OCI-LY1 (cell line): ENCODE measurements at regions not wholly inside any gene's neighbourhood (a gene's known extent, or its start where the extent isn't known, plus 50 kb on each side); places are given as distances from the start of the nearest gene placed in this dataset.

Experiments used
- H2AFZ ChIP-seq: fragments of 200-600 bp; sonication (generic), shearing (Covaris generic); 2 replicates; pipeline ENCODE4 v1.6.0; 2014; ENCODE audit warnings: antibody characterized with exemption, mild to moderate bottlenecking, low read length
- H3F3A ChIP-seq: fragments of 200-600 bp; sonication (generic), shearing (Covaris generic); 2 replicates; pipeline ENCODE4 v1.6.0; 2014; ENCODE audit warnings: mild to moderate bottlenecking, antibody characterized with exemption, low read length, moderate library complexity; ENCODE audit not compliant: insufficient read depth
- H3K27ac ChIP-seq: fragments of 200-600 bp; sonication (generic); 2 replicates; pipeline ENCODE4 v1.5.1; 2014; ENCODE audit warnings: low read length, mixed run types, mild to moderate bottlenecking, low read depth; ENCODE audit not compliant: poor library complexity, severe bottlenecking
- H3K27me3 ChIP-seq: fragments of 200-600 bp; sonication (generic); 2 replicates; pipeline ENCODE4 v1.6.0; 2014; ENCODE audit warnings: antibody characterized with exemption, mild to moderate bottlenecking, low read length, moderate library complexity; ENCODE audit not compliant: insufficient read depth
- H3K36me3 ChIP-seq: fragments of 200-600 bp; sonication (generic); 2 replicates; pipeline ENCODE4 v1.6.1; 2014; ENCODE audit warnings: mild to moderate bottlenecking, antibody characterized with exemption, low read length, moderate library complexity, mixed read lengths; ENCODE audit not compliant: insufficient read depth
- H3K4me1 ChIP-seq: fragments of 200-600 bp; sonication (generic); 2 replicates; pipeline ENCODE4 v1.5.1; 2014; ENCODE audit warnings: mild to moderate bottlenecking, low read length, moderate library complexity; ENCODE audit not compliant: insufficient read depth, severe bottlenecking
- H3K4me2 ChIP-seq: fragments of 200-600 bp; sonication (generic), shearing (Covaris generic); 2 replicates; pipeline ENCODE4 v1.6.1; 2014; ENCODE audit warnings: low read length
- H3K4me3 ChIP-seq: fragments of 200-600 bp; sonication (generic); 2 replicates; pipeline ENCODE4 v1.5.1; 2014; ENCODE audit warnings: low read length, low read depth, mild to moderate bottlenecking, mixed read lengths; ENCODE audit not compliant: poor library complexity, severe bottlenecking
- H3K79me2 ChIP-seq: fragments of 200-600 bp; shearing (Covaris generic); 2 replicates; pipeline ENCODE4 v1.6.1; 2016; ENCODE audit warnings: mixed run types, low read length, mixed read lengths; ENCODE audit not compliant: insufficient read depth
- H3K9ac ChIP-seq: fragments of 200-600 bp; sonication (generic), shearing (Covaris generic); 2 replicates; pipeline ENCODE4 v1.6.1; 2014; ENCODE audit warnings: mild to moderate bottlenecking, low read length, mixed read lengths
- H3K9me2 ChIP-seq: fragments of 200-600 bp; sonication (generic), shearing (Covaris generic); 2 replicates; pipeline ENCODE4 v1.6.1; 2014; ENCODE audit warnings: low read depth, mild to moderate bottlenecking, low read length, mixed read lengths
- H3K9me3 ChIP-seq: fragments of 200-600 bp; shearing (Covaris generic); 2 replicates; pipeline ENCODE4 v1.6.1; 2014; ENCODE audit warnings: low read length, mixed read lengths
- H4K20me1 ChIP-seq: fragments of 200-600 bp; sonication (generic), shearing (Covaris generic); 2 replicates; pipeline ENCODE4 v1.6.0; 2016; ENCODE audit warnings: mild to moderate bottlenecking, low read length; ENCODE audit not compliant: insufficient read depth
- EZH2 ChIP-seq: fragments of 200-600 bp; sonication (generic), shearing (Covaris generic); IDR thresholded peaks from 2 replicates; pipeline ENCODE4 v1.8.0; 2017; ENCODE audit warnings: borderline replicate concordance, mixed run types, mild to moderate bottlenecking, antibody characterized with exemption, low read length, moderate library complexity, mixed read lengths
- TF ChIP-seq, protein P1 (sequence below): fragments of 200-600 bp; sonication (generic), shearing (Covaris generic); IDR thresholded peaks from 2 replicates; pipeline ENCODE4 v1.5.1; 2017; ENCODE audit warnings: mild to moderate bottlenecking, antibody characterized with exemption, low read length, moderate library complexity, mixed read lengths

DNA sequence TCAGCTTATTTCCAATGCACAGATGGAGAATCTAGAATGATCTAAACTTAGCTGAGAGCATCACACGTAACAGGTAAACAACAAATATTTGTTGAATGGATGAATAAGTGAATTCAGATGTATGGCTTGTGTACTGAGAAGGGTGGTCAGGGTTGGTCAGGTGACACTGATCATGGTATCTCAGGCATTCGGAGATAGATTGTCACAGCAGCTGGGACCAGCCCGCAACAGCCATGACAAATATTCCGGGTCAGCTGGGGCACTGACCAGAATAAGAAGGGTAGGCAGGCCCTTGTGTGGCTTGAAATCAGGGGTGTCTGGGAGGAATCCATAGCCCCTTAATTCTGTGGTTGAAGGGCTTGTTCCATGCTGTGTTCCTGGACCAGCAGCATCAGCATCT is 159.4 kb upstream of the ARX start:
- no peaks in the 10 kb centered on the region for H3K27me3 ChIP-seq
- TF ChIP-seq EZH2: no peak
- TF ChIP-seq, protein P1, sequence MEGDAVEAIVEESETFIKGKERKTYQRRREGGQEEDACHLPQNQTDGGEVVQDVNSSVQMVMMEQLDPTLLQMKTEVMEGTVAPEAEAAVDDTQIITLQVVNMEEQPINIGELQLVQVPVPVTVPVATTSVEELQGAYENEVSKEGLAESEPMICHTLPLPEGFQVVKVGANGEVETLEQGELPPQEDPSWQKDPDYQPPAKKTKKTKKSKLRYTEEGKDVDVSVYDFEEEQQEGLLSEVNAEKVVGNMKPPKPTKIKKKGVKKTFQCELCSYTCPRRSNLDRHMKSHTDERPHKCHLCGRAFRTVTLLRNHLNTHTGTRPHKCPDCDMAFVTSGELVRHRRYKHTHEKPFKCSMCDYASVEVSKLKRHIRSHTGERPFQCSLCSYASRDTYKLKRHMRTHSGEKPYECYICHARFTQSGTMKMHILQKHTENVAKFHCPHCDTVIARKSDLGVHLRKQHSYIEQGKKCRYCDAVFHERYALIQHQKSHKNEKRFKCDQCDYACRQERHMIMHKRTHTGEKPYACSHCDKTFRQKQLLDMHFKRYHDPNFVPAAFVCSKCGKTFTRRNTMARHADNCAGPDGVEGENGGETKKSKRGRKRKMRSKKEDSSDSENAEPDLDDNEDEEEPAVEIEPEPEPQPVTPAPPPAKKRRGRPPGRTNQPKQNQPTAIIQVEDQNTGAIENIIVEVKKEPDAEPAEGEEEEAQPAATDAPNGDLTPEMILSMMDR: no peak
- H3K4me2 ChIP-seq: no peak overlapping the region
- H3K4me1 ChIP-seq: no peaks in the 10 kb centered on the region
- H3K9me3 ChIP-seq: no peaks in the 10 kb centered on the region
- H3K27ac ChIP-seq: no peak overlapping the region
- H3K4me3 ChIP-seq: no peak overlapping the region
- no peaks in the 10 kb centered on the region for H3F3A ChIP-seq
- no peaks in the 10 kb centered on the region for H4K20me1 ChIP-seq
- no peak overlapping the region for H2AFZ ChIP-seq
- no peaks in the 10 kb centered on the region for H3K9me2 ChIP-seq
- no peaks in the 10 kb centered on the region for H3K36me3 ChIP-seq
- H3K9ac ChIP-seq: no peak overlapping the region
- H3K79me2 ChIP-seq: no peaks in the 10 kb centered on the region

- Histone ChIP-seq H3K27me3 (no peaks in the 10 kb centered on the region), H3K4me3 (no peak overlapping the region), H3K9me2 (no peaks in the 10 kb centered on the region), H3K36me3 (no peaks in the 10 kb centered on the region), H2AFZ (no peak overlapping the region), H3K79me2 (no peaks in the 10 kb centered on the region), H3K9ac (no peak overlapping the region), H3F3A (no peaks in the 10 kb centered on the region), H3K4me1 (no peaks in the 10 kb centered on the region), H3K27ac (no peak overlapping the region), H3K9me3 (no peaks in the 10 kb centered on the region), H3K4me2 (no peak overlapping the region), H4K20me1 (no peaks in the 10 kb centered on the region)
- TF ChIP-seq, protein P1: no peak
- TF ChIP-seq EZH2: no peak
Measured at GRCh38 chrX:25166546-25166945, 150.8 kb upstream of the ARX start.

DNA sequence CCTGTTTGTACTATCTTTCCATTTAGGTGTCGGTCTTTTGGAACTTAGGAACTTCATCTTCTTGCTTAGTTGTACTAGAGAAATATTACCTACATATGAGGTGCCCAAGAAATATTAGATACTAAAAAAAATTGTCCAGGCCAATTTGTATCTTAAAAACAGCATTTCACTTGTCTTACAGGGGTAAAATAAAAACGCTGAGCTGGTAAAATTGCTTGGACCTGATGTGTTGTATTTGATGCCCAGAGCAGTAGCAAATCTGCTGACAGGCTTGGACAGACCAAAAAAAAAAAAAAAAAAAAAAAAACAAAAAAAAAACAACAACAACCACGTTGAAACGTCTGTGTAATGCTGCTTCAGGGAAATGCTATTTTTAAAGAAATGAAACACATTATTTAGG is 150.4 kb upstream of the ARX start:
- no peaks in the 10 kb centered on the region for H3K4me1 ChIP-seq
- no peaks in the 10 kb centered on the region for H3K36me3 ChIP-seq
- no peak for TF ChIP-seq EZH2
- TF ChIP-seq, protein P1: no peak

More for the DNA sequence above, 150.4 kb upstream of the ARX start:
- Histone ChIP-seq H3K27me3 (no peaks in the 10 kb centered on the region), H3K4me3 (no peak overlapping the region), H3K27ac (no peak overlapping the region), H3K9me3 (no peaks in the 10 kb centered on the region), H3K9ac (no peak overlapping the region), H4K20me1 (no peaks in the 10 kb centered on the region), H2AFZ (no peak overlapping the region), H3K4me2 (no peak overlapping the region), H3K79me2 (no peaks in the 10 kb centered on the region), H3F3A (no peaks in the 10 kb centered on the region), H3K9me2 (no peaks in the 10 kb centered on the region)
